ENCODE measurements at regions not wholly inside any gene's neighbourhood (a gene's known extent, or its start where the extent isn't known, plus 50 kb on each side); places are given as distances from the start of the nearest gene placed in this dataset.
"Not testable (repeated sequence)": the region's sequence is repeated elsewhere in the genome, so short reads cannot be mapped to it uniquely, and the experiment has no call there.

- DNase-seq, result no peak
Measured at GRCh38 chr16:22627043-22627442, 116.4 kb downstream of the NPIPB5 start.

- DNase-seq, result no peak
Measured at GRCh38 chr16:22628994-22629393, 118.3 kb downstream of the NPIPB5 start.

DNA sequence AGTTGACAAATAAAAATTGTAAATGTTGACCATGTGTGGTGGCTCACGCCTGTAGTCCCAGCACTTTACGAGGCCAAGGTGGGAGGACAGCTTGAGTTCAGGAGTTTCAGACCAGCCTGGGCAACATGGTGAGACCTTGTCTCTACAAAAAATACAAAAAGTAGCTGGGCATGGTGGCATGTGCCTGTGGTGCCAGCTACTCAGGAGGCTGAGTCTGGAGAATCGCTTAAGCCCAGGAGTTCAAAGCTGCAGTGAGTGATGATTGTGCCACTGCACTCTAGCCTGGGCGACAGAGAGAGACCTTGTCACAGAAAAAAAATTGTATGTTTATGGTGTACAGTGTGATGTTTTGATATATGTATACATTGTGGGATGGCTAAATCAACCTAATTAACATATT, 119.6 kb downstream of the NPIPB5 start:
- DNase-seq, result no peak

GRCh38 chr16:22631264-22631663, 120.6 kb downstream of the NPIPB5 start:
- DNase-seq, result no peak

DNA sequence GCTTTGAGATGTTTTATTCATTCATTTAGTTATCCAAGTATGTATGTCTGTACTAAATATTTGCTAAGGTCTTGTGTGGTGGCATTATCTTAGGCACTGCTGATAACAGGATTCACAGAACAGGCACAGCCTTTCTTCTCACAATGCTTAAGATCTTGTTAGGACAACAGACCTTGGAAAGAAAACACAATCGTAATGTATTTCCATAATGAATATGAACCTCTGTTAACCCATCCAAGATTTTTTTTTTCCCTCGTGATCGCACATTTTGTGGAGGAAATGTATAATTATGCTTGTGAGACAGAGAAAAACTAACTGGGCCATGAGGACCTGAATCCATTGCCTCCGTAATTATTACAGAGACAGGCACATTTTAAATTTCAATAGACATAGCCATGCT, 121.9 kb downstream of the NPIPB5 start:
- no peak for DNase-seq

DNA sequence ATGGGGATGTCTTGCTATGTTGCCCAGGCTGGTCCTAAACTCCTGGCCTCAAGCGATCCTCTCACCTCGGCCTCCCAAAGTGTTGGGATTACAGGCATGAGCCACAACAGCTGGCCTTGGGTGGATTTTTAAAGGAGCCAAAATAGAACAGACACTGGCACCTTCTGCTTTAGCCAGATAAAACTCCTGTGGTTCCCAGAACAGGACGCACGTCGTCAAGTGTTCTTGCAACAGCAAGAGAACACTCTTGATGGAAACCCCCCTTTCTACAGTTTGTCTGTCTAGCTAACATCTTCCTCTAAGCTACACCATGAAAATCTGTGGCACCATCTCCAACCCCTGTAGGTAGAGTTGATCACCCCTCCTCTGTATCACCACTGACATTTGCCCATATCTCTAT, 122.6 kb downstream of the NPIPB5 start:
- no peak for DNase-seq

GRCh38 chr16:22633799-22634198, 123.1 kb downstream of the NPIPB5 start:
- DNase-seq, result no peak

DNA sequence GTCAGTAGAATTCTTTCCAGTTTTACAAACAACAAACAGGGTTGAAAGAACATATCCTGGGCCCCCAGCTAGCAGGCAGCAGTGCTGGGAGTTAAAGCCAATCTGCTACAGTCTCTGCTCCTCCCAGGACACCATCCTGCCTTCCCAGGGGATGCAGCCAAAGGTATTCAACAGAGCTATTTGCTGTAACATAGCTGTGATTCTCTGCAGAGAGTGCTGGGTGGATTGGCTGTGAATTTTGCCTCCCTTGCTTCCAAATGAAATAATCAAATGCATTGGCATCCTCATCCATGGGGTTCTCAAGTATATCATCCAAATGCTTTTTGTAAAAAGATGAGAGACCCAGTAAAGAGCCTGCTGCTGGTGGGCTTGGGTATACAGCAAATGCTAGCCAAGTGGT, 124.3 kb downstream of the NPIPB5 start:
- no peak for DNase-seq

DNA sequence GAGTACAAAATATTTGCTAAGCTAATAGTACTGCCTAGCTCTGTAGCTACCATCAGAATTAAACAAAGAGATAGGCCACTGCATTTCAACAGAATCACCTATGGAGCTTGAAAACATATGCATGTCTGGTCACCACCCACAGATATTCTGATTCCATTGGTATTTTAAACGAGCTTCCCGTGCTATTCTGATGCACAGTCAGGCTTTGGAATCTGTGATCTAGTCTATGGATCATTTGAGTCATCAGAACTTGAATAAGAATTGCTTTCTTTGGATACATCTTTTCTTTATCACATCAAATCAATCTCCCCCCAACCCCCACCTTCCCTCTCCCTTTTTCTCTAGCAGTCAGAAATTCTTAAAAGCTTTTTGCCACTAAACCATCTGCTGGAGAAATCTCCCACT, 124.7 kb downstream of the NPIPB5 start:
- no peak for DNase-seq

DNA sequence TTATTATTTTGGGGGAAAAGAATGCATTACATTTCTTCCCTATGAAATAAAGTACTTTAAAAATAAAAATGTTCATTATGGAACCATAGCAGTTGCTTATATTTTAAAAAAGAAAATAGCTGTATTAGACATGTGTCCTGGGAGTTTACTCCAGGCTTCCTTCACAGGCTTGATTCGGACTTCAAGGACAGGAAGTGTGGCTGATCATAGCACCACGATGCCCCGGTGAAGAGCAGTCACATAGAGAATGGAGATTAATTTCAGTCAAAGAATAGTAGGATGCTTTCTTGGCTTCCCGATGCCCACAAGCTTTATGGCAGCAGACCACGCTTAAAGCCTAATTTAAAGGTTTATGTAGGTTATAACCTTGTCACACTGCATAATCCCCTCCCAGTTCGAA, 125.1 kb downstream of the NPIPB5 start:
- DNase-seq, result no peak

GRCh38 chr16:22638393-22639206, 127.9 kb downstream of the NPIPB5 start:
- no peak for DNase-seq

GRCh38 chr16:22641131-22641628, 130.5 kb downstream of the NPIPB5 start:
- no peak for DNase-seq

GRCh38 chr16:22642416-22643088, 131.9 kb downstream of the NPIPB5 start:
- DNase-seq, result no peak

DNA sequence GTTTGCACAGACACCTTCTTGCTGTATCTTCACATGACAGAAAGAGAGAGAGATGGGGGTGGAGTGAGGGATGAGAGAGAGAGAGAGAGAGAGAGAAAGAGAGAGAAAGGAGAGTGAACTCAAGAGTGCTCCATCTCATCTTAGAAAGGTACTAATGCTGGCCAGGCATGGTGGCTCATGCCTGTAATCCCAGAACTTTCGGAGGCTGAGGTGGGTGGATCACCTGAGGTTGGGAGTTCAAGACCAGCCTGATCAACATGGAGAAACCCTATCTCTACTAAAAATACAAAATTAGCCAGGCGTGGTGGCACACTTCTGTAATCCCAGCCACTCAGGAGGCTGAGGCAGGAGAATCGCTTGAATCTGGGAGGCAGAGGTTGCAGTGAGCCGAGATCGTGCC, 132.5 kb downstream of the NPIPB5 start:
- not testable (repeated sequence) for DNase-seq

DNA sequence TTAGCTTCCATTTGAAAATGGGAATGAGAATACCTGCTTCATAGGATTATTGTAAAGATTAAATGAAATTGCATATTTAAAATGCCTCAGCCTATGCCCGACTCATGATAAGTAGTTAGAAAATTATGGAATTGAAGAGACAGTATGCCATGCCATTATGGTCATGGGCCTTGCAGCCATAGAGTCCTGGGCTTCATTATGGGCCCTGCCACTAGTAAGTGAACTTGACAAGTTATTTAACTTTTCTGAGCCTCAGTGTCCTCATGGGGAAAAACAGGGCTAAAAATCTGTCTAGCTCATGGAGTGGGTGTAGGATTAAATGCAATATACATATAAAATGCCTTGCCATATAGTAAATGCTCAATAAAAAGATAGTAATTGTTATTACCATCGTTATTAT, 133.2 kb downstream of the NPIPB5 start:
- DNase-seq, result no peak

GRCh38 chr16:22645868-22646267, 135.2 kb downstream of the NPIPB5 start:
- no peak for DNase-seq

GRCh38 chr16:22646948-22647556, 136.4 kb downstream of the NPIPB5 start:
- no peak for DNase-seq

DNA sequence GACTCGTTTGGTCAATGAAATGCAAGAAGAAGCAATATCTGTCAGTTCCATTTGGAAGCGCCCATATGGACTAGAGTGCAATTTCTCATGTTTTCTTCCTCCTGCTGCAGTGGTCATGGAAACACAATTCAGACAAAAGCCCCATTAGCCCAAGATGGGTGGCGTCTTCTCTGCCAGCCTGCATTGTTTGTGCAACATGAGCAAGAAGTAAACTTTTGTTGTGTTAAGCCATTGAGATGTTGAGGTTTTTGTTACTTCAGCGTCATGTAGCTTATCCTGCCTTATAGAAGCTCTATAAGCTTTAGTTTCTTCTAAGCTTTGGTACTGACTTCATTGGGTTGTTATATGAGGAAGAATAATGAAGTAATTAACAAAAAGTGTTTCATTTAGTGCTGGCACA, 137.4 kb downstream of the NPIPB5 start:
- no peak for DNase-seq

DNA sequence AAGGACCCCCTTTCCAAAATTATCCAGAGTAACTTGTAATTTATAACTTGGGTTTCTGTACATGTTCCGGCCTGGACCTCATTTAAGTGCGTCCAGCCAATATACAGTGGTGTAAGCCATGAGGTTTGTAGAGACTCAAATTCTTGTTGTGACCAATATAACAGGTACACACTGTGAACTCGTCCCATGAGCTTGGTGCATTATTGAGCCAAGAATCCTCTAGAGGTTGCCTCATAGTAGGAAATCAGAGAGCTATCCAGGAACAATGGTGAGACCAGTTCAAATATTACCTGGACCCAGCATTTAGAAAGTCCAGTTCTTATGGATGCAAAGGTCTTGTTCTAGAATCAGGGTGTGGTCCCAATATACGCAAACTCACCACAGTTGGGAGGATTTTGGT, 138.2 kb downstream of the NPIPB5 start:
- DNase-seq, result no peak

- DNase-seq, result not testable (repeated sequence)
Measured at GRCh38 chr16:22651111-22651817, 140.6 kb downstream of the NPIPB5 start.

- DNase-seq, result no peak
Measured at GRCh38 chr16:22652463-22652845, 141.8 kb downstream of the NPIPB5 start.

DNA sequence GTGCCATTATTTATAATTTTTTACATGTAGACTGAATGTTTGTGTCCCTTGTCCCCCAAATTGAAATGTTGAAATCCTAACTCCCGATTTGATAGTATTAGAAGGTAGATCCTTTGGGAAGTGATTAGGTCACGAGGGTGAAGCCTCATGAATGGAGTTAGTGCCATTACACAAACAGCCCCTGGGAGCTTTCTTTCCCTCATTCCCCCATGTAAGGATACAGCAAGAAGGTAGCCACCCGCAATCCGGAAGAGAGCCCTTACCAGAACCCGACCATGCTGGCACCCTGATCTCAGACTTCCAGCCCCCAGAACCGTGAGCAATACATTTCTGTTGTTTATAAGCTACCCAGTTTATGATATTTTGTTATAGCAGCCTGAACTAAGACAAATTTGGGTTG, 143.2 kb downstream of the NPIPB5 start:
- DNase-seq, result no peak

DNA sequence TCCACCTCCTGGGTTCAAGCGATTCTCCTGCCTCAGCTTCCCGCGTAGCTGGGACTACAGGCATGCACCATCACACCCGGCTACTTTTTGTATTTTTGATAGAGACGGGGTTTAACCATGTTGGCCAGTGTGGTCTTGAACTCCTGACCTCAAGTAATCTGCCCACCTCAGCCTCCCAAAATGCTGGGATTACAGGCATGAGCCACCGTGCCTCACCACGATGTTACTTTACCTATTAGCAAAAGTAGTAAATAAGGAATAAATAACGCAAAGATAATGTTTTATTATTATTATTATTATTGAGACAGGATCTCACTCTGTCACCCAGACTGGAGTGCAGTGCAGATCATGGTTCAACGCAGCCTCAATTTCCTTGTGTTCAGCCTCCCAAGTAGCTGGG, 145.9 kb downstream of the NPIPB5 start:
- not testable (repeated sequence) for DNase-seq

All from right forelimb (tissue), 1 donor.